Spleen (tissue), 7 donors: ENCODE measurements at regions not wholly inside any gene's neighbourhood (a gene's known extent, or its start where the extent isn't known, plus 50 kb on each side); places are given as distances from the start of the nearest gene placed in this dataset.

Experiments used
- CTCF ChIP-seq, 11 experiments: fragments of 200-600 bp in 7 of 11; fragments of 450-650 bp in 4 of 11; sonication (generic) in 4 of 11; IDR thresholded peaks in 8 of 11; conservative IDR thresholded peaks in 3 of 11; 1 replicate in 7 of 11; 2 replicates in 4 of 11; pipeline versions ENCODE4 v1.4.0 to v1.8.0; 2016 to 2021; ENCODE audit warnings: antibody characterized with exemption in 11 of 11, inconsistent platforms in 4 of 11, mild to moderate bottlenecking in 1 of 11
- POLR2A ChIP-seq, 3 donors: fragments of 450-650 bp; IDR thresholded peaks; one replicate each; pipeline ENCODE4 v1.5.1; 2017; ENCODE audit warnings: antibody characterized with exemption in 3 of 3, mild to moderate bottlenecking in 1 of 3
- POLR2AphosphoS5 ChIP-seq, 3 donors: sonication (generic); formaldehyde crosslinking; IDR thresholded peaks; one replicate each; pipeline ENCODE4 v1.5.1; 2017; ENCODE audit warnings: antibody characterized with exemption in 3 of 3
- donor health status: DM: no; HTN: no; CAD: no; lungs with moderate emphysema.
- donor health status: DM: no; HTN: no; CAD: no.
- donor health status: DM: no; HTN: no; CAD: no.

DNA sequence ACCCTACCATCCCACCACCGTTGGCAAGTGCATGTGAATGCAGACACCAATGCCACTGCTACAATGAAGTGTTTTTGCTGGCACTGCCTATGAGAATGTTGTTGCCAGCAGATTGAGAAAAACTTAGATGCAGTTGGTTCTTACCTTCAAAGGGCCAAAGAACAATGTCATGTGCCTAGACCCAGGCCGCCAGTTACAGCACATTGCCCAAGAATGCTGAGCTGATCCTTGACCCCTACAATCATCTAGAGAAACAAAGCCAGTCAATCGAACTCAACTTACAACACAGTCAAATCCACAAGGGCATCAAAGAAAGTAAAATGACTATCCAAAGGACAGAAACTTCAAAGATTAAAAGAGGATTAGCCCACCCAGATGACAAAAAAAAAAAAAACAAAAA is 102.4 kb upstream of the SPIN4 start:
- TF ChIP-seq CTCF (IDR thresholded peaks at IDR 0.05 in 8 of 11, conservative IDR thresholded peaks at IDR 0.05 in 3 of 11) (no peak), POLR2A (IDR thresholded peaks at IDR 0.05) (no peak), POLR2AphosphoS5 (IDR thresholded peaks at IDR 0.05) (no peak)
